Type B pancreatic cell (in vitro differentiated cells): ENCODE measurements at regions not wholly inside any gene's neighbourhood (a gene's known extent, or its start where the extent isn't known, plus 50 kb on each side); places are given as distances from the start of the nearest gene placed in this dataset.
"Not testable (repeated sequence)": the region's sequence is repeated elsewhere in the genome, so short reads cannot be mapped to it uniquely, and the experiment has no call there.

Experiments
- DNase-seq: peaks from one replicate; pipeline ENCODE4 v3.0.0; 2021; ENCODE audit warnings: mixed read lengths; ENCODE audit not compliant: unreplicated experiment; ENCODE audit errors: extremely low spot score
- H3K27ac Mint-ChIP-seq: 2 replicates; pipeline ENCODE4 v1.8.0; 2021; ENCODE audit warnings: mild to moderate bottlenecking, mixed read lengths
- H3K27me3 Mint-ChIP-seq: 2 replicates; pipeline ENCODE4 v1.8.0; 2021; ENCODE audit warnings: mixed read lengths
- H3K36me3 Mint-ChIP-seq: 2 replicates; pipeline ENCODE4 v1.8.0; 2021; ENCODE audit warnings: mixed read lengths
- H3K4me1 Mint-ChIP-seq: one replicate; pipeline ENCODE4 v1.8.0; 2021; ENCODE audit warnings: mixed read lengths; ENCODE audit not compliant: unreplicated experiment
- H3K4me3 Mint-ChIP-seq: 2 replicates; pipeline ENCODE4 v1.8.0; 2021; ENCODE audit warnings: mild to moderate bottlenecking, mixed read lengths
- H3K9me3 Mint-ChIP-seq: 2 replicates; pipeline ENCODE4 v1.8.0; 2021; ENCODE audit warnings: mixed read lengths
- CTCF ChIP-seq: fragments of 200-600 bp; sonication (generic); conservative IDR thresholded peaks from 2 replicates; pipeline ENCODE4 v1.5.0; 2021; ENCODE audit warnings: antibody characterized with exemption, mild to moderate bottlenecking

- Mint-ChIP-seq H3K4me3 (no peak overlapping the region), H3K27ac (no peak overlapping the region), H3K4me1 (peaks cover 4% of the 10 kb centered on the region), H3K36me3 (no peaks in the 10 kb centered on the region), H3K27me3 (peaks cover 6% of the 10 kb centered on the region), H3K9me3 (no peaks in the 10 kb centered on the region)
- no peak for DNase-seq
- no peak for TF ChIP-seq CTCF
Measured at GRCh38 chr4:82126512-82127040, 247.2 kb downstream of the HNRNPD start.

GRCh38 chr4:82125787-82126297 is 247.9 kb downstream of the HNRNPD start:
- Mint-ChIP-seq H3K27me3 (peaks cover 6% of the 10 kb centered on the region), H3K36me3 (no peaks in the 10 kb centered on the region), H3K4me3 (no peak overlapping the region), H3K4me1 (peaks cover 4% of the 10 kb centered on the region), H3K9me3 (no peaks in the 10 kb centered on the region), H3K27ac (no peak overlapping the region)
- no peak for TF ChIP-seq CTCF
- DNase-seq = no peak

GRCh38 chr4:82124932-82125786 is 248.6 kb downstream of the HNRNPD start:
- H3K27ac Mint-ChIP-seq = no peak overlapping the region
- no peak for TF ChIP-seq CTCF
- H3K36me3 Mint-ChIP-seq = no peaks in the 10 kb centered on the region
- H3K27me3 Mint-ChIP-seq = peaks cover 6% of the 10 kb centered on the region
- H3K9me3 Mint-ChIP-seq = no peaks in the 10 kb centered on the region
- H3K4me3 Mint-ChIP-seq = no peak overlapping the region
- no peak for DNase-seq
- peaks cover 4% of the 10 kb centered on the region for H3K4me1 Mint-ChIP-seq

GRCh38 chr4:82124365-82124764 is 249.4 kb downstream of the HNRNPD start:
- no peaks in the 10 kb centered on the region for H3K36me3 Mint-ChIP-seq
- no peak for TF ChIP-seq CTCF
- H3K9me3 Mint-ChIP-seq = no peaks in the 10 kb centered on the region
- no peak overlapping the region for H3K27ac Mint-ChIP-seq
- H3K27me3 Mint-ChIP-seq = peaks cover 5% of the 10 kb centered on the region
- no peak for DNase-seq
- no peak overlapping the region for H3K4me3 Mint-ChIP-seq
- H3K4me1 Mint-ChIP-seq = peaks cover 4% of the 10 kb centered on the region

DNA sequence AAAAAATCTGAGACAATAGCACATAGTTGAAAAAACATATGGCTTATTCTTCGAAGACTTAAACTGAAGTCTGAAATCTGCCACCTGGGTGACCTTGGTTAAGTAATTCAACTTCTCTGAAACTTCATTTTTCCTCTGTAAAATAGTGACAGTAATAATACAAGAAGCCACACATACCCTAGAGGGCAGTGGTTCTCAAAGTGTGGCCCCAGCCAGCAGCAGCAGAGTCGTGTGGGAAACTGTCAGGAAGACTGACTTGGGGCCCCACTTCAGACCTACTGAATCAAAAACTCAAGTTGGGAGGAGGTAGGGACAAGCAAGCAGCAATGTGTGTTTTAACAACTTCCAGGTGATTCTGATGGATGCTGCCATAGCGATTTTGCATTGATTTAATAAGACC is 249.9 kb downstream of the HNRNPD start:
- Mint-ChIP-seq H3K27me3 (peaks cover 3% of the 10 kb centered on the region), H3K4me1 (peaks cover 4% of the 10 kb centered on the region), H3K27ac (no peak overlapping the region), H3K9me3 (no peaks in the 10 kb centered on the region), H3K4me3 (no peak overlapping the region), H3K36me3 (no peaks in the 10 kb centered on the region)
- TF ChIP-seq CTCF = no peak
- no peak for DNase-seq

DNA sequence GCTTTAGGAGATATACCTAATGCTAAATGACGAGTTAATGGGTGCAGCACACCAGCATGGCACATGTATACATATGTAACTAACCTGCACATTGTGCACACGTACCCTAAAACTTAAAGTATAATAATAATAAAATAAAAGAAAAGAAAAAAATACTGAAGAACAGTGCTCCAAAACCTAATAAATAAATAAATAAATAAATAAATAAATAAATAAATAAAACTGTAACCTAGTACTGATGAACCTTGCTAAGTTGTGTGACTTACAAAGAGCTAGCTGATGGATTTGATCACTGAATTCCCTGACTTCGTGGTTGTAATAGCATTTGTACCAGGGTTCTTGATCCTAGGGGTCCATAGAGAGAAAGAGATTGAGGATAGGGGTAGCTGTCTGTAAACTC is 258.6 kb downstream of the HNRNPD start:
- not testable (repeated sequence) for H3K9me3 Mint-ChIP-seq, H3K27ac Mint-ChIP-seq, H3K4me1 Mint-ChIP-seq, H3K4me3 Mint-ChIP-seq, H3K27me3 Mint-ChIP-seq, DNase-seq, H3K36me3 Mint-ChIP-seq
